Type B pancreatic cell (in vitro differentiated cells): ENCODE measurements at regions not wholly inside any gene's neighbourhood (a gene's known extent, or its start where the extent isn't known, plus 50 kb on each side); places are given as distances from the start of the nearest gene placed in this dataset.
A peak's percentile ranks its signal among the peaks of the same experiment; 100 is the strongest.

Source experiments
- DNase-seq: peaks from one replicate; pipeline ENCODE4 v3.0.0; 2021; ENCODE audit warnings: mixed read lengths; ENCODE audit not compliant: unreplicated experiment; ENCODE audit errors: extremely low spot score
- H3K27ac Mint-ChIP-seq: 2 replicates; pipeline ENCODE4 v1.8.0; 2021; ENCODE audit warnings: mild to moderate bottlenecking, mixed read lengths
- H3K27me3 Mint-ChIP-seq: 2 replicates; pipeline ENCODE4 v1.8.0; 2021; ENCODE audit warnings: mixed read lengths
- H3K36me3 Mint-ChIP-seq: 2 replicates; pipeline ENCODE4 v1.8.0; 2021; ENCODE audit warnings: mixed read lengths
- H3K4me1 Mint-ChIP-seq: one replicate; pipeline ENCODE4 v1.8.0; 2021; ENCODE audit warnings: mixed read lengths; ENCODE audit not compliant: unreplicated experiment
- H3K4me3 Mint-ChIP-seq: 2 replicates; pipeline ENCODE4 v1.8.0; 2021; ENCODE audit warnings: mild to moderate bottlenecking, mixed read lengths
- H3K9me3 Mint-ChIP-seq: 2 replicates; pipeline ENCODE4 v1.8.0; 2021; ENCODE audit warnings: mixed read lengths
- CTCF ChIP-seq: fragments of 200-600 bp; sonication (generic); conservative IDR thresholded peaks from 2 replicates; pipeline ENCODE4 v1.5.0; 2021; ENCODE audit warnings: antibody characterized with exemption, mild to moderate bottlenecking

- H3K27ac Mint-ChIP-seq: no peak overlapping the region
Measured at GRCh38 chr13:71242201-71242600, 624.8 kb downstream of the DACH1 start.

GRCh38 chr13:71240911-71241310 is 626.1 kb downstream of the DACH1 start:
- no peak for DNase-seq
- no peaks in the 10 kb centered on the region for H3K9me3 Mint-ChIP-seq
- no peak overlapping the region for H3K4me3 Mint-ChIP-seq
- H3K27me3 Mint-ChIP-seq: no peaks in the 10 kb centered on the region
- H3K4me1 Mint-ChIP-seq: peaks cover 7% of the 10 kb centered on the region
- H3K36me3 Mint-ChIP-seq: no peaks in the 10 kb centered on the region
- peak; percentile 76 for TF ChIP-seq CTCF
- no peak overlapping the region for H3K27ac Mint-ChIP-seq

More at GRCh38 chr13:71242201-71242600, 624.8 kb downstream of the DACH1 start:
- H3K27me3 Mint-ChIP-seq: no peaks in the 10 kb centered on the region
- no peaks in the 10 kb centered on the region for H3K36me3 Mint-ChIP-seq
- no peak overlapping the region for H3K4me3 Mint-ChIP-seq
- H3K4me1 Mint-ChIP-seq: peaks cover 7% of the 10 kb centered on the region
- TF ChIP-seq CTCF: no peak
- no peak for DNase-seq
- no peaks in the 10 kb centered on the region for H3K9me3 Mint-ChIP-seq

- Mint-ChIP-seq H3K27ac (no peak overlapping the region), H3K4me3 (no peak overlapping the region), H3K4me1 (peaks cover 1% of the 10 kb centered on the region)
Measured at GRCh38 chr13:71237332-71237731, 629.7 kb downstream of the DACH1 start.

GRCh38 chr13:71219698-71220415 is 647.1 kb downstream of the DACH1 start:
- no peak for DNase-seq
- H3K4me3 Mint-ChIP-seq: no peak overlapping the region
- no peak overlapping the region for H3K27ac Mint-ChIP-seq
- H3K27me3 Mint-ChIP-seq: no peaks in the 10 kb centered on the region
- H3K9me3 Mint-ChIP-seq: no peaks in the 10 kb centered on the region
- H3K4me1 Mint-ChIP-seq: no peaks in the 10 kb centered on the region
- no peak for TF ChIP-seq CTCF
- no peaks in the 10 kb centered on the region for H3K36me3 Mint-ChIP-seq

More at GRCh38 chr13:71237332-71237731, 629.7 kb downstream of the DACH1 start:
- no peaks in the 10 kb centered on the region for H3K9me3 Mint-ChIP-seq
- DNase-seq: no peak
- no peak for TF ChIP-seq CTCF
- no peaks in the 10 kb centered on the region for H3K27me3 Mint-ChIP-seq
- H3K36me3 Mint-ChIP-seq: no peaks in the 10 kb centered on the region

- no peak for DNase-seq
- Mint-ChIP-seq H3K27me3 (no peaks in the 10 kb centered on the region), H3K9me3 (no peaks in the 10 kb centered on the region), H3K4me3 (no peak overlapping the region), H3K4me1 (no peaks in the 10 kb centered on the region), H3K36me3 (no peaks in the 10 kb centered on the region), H3K27ac (no peak overlapping the region)
- peak; percentile 36 for TF ChIP-seq CTCF
Measured at GRCh38 chr13:71218960-71219359, 648.0 kb downstream of the DACH1 start.

- Mint-ChIP-seq H3K4me3 (no peak overlapping the region), H3K36me3 (no peaks in the 10 kb centered on the region), H3K27ac (no peak overlapping the region), H3K4me1 (no peaks in the 10 kb centered on the region), H3K9me3 (no peaks in the 10 kb centered on the region), H3K27me3 (no peaks in the 10 kb centered on the region)
- no peak for DNase-seq
- TF ChIP-seq CTCF: no peak
Measured at GRCh38 chr13:71217827-71218226, 649.2 kb downstream of the DACH1 start.
